Stomach (tissue), 8 donors: ENCODE measurements at regions not wholly inside any gene's neighbourhood (a gene's known extent, or its start where the extent isn't known, plus 50 kb on each side); places are given as distances from the start of the nearest gene placed in this dataset.

Experiments used
- DNase-seq, 2 donors: peaks; one replicate each; pipeline versions ENCODE4 v3.0.0 to v3.0.0-alpha.2; 2013 to 2019
- H3K27ac ChIP-seq, 5 donors: fragments of 200-600 bp in 4 of 5; sonication (generic) in 4 of 5; one replicate each; pipeline ENCODE4 v1.5.1; 2013 to 2019; ENCODE audit warnings: mild to moderate bottlenecking in 1 of 5, moderate library complexity in 1 of 5
- H3K27me3 ChIP-seq, 3 donors: fragments of 200-600 bp; sonication (generic); one replicate each; pipeline ENCODE4 v1.5.1; 2017 to 2019; ENCODE audit warnings: mixed run types in 1 of 3
- H3K36me3 ChIP-seq, 4 donors: fragments of 200-600 bp; sonication (generic); 1 replicate in 3 of 4; 2 replicates in 1 of 4; pipeline ENCODE4 v1.5.1; 2016 to 2019
- H3K4me1 ChIP-seq, 4 donors: fragments of 200-600 bp; sonication (generic); one replicate each; pipeline ENCODE4 v1.5.1; 2016 to 2019
- H3K4me3 ChIP-seq, 4 donors: fragments of 200-600 bp; sonication (generic) in 3 of 4; one replicate each; pipeline ENCODE4 v1.5.1; 2016 to 2019; ENCODE audit warnings: mild to moderate bottlenecking in 1 of 4
- H3K9me3 ChIP-seq, 4 donors: fragments of 200-600 bp; sonication (generic); one replicate each; pipeline ENCODE4 v1.5.1; 2016 to 2019
- CTCF ChIP-seq, 7 experiments: fragments of 450-650 bp in 4 of 7; fragments of 200-600 bp in 3 of 7; sonication (generic) in 3 of 7; IDR thresholded peaks; one replicate each; pipeline ENCODE4 v1.5.1; 2016 to 2019; ENCODE audit warnings: antibody characterized with exemption in 7 of 7, control low read depth in 2 of 7, mild to moderate bottlenecking in 1 of 7
- EP300 ChIP-seq: sonication (generic); formaldehyde crosslinking; IDR thresholded peaks from one replicate; pipeline ENCODE4 v1.6.1; 2017; ENCODE audit warnings: antibody characterized with exemption
- POLR2A ChIP-seq, 4 donors: fragments of 450-650 bp; IDR thresholded peaks; one replicate each; pipeline ENCODE4 v1.6.1; 2016; ENCODE audit warnings: antibody characterized with exemption in 4 of 4, control low read depth in 2 of 4, mild to moderate bottlenecking in 1 of 4, moderate library complexity in 1 of 4
- POLR2AphosphoS5 ChIP-seq, 3 donors: sonication (generic); formaldehyde crosslinking; IDR thresholded peaks; one replicate each; pipeline ENCODE4 v1.6.1; 2016; ENCODE audit warnings: antibody characterized with exemption in 3 of 3
- WGBS, 5 donors: extraction: QIAGEN DNeasy Blood & Tissue Kit in 3 of 5; methylation state at CpG; one replicate each; pipeline versions ENCODE4 v1.1.5 to v1.1.7; 2013 to 2018; 5-methylcytosine and 5-hydroxymethylcytosine counted together
- intact Hi-C: fragments of 100-400 bp; cut with DNase I; formaldehyde crosslinking; loops from one replicate; pipeline ENCODE4 v1.15.1; 2023; ENCODE audit warnings: low total_unique reads
- donor health status: healthy with polysubstance abuse.
- donor health status: Bipolar disorder and iron deficiency.
- donor health status: healthy.

- TF ChIP-seq EP300 (no peak), POLR2A (IDR thresholded peaks at IDR 0.05) (no peak), POLR2AphosphoS5 (IDR thresholded peaks at IDR 0.05) (no peak), CTCF (IDR thresholded peaks at IDR 0.05) (no peak)
Observed at GRCh38 chr16:6200861-6201260, 1103.3 kb upstream of the EEF2KMT start.

GRCh38 chr16:6200271-6200670, 1102.7 kb upstream of the EEF2KMT start:
- TF ChIP-seq EP300 = no peak
- no peak for TF ChIP-seq POLR2A (IDR thresholded peaks at IDR 0.05)
- TF ChIP-seq CTCF (IDR thresholded peaks at IDR 0.05) = no peak
- TF ChIP-seq POLR2AphosphoS5 (IDR thresholded peaks at IDR 0.05) = no peak
- intact Hi-C loops = no loop called here
- Histone ChIP-seq H3K27me3 (no peaks in the 10 kb centered on the region), H3K4me3 (no peak overlapping the region), H3K9me3 (peaks cover 0 to 10% (median 5%) of the 10 kb centered on the region in 4 donors), H3K4me1 (no peaks in the 10 kb centered on the region), H3K27ac (no peak overlapping the region), H3K36me3 (no peaks in the 10 kb centered on the region)
- no peak for DNase-seq
- WGBS, 5 donors = 87 to 89% (median 88%) methylated on average over 6 of the region's 6 CpGs

More at GRCh38 chr16:6200861-6201260, 1103.3 kb upstream of the EEF2KMT start:
- Histone ChIP-seq H3K27ac (no peak overlapping the region), H3K4me1 (no peaks in the 10 kb centered on the region), H3K36me3 (no peaks in the 10 kb centered on the region), H3K27me3 (no peaks in the 10 kb centered on the region), H3K4me3 (no peak overlapping the region), H3K9me3 (peaks cover 0 to 6% (median 3%) of the 10 kb centered on the region in 4 donors)
- 80 to 91% (median 85%) methylated on average over 6 of the region's 6 CpGs for WGBS, 5 donors
- intact Hi-C loops = no loop called here
- no peak for DNase-seq

- intact Hi-C loops = no loop called here
- Histone ChIP-seq H3K36me3 (no peaks in the 10 kb centered on the region), H3K4me1 (no peaks in the 10 kb centered on the region), H3K9me3 (peaks cover 0 to 11% (median 6%) of the 10 kb centered on the region in 4 donors), H3K27ac (no peak overlapping the region), H3K4me3 (no peak overlapping the region), H3K27me3 (no peaks in the 10 kb centered on the region)
- no peak for DNase-seq
- TF ChIP-seq POLR2AphosphoS5 (IDR thresholded peaks at IDR 0.05) (no peak), POLR2A (IDR thresholded peaks at IDR 0.05) (no peak), CTCF (IDR thresholded peaks at IDR 0.05) (no peak), EP300 (no peak)
- 14 to 20% (median 16%) methylated on average over 2 of the region's 2 CpGs for WGBS, 5 donors
Observed at GRCh38 chr16:6195966-6196365, 1098.4 kb upstream of the EEF2KMT start.

GRCh38 chr16:6193718-6194117, 1096.1 kb upstream of the EEF2KMT start:
- intact Hi-C loops = no loop called here
- 17 to 25% (median 21%) methylated on average over 3 of the region's 3 CpGs for WGBS, 5 donors

GRCh38 chr16:6192984-6193383, 1095.4 kb upstream of the EEF2KMT start:
- no peaks in the 10 kb centered on the region for H3K4me1 ChIP-seq
- H3K27me3 ChIP-seq = no peaks in the 10 kb centered on the region
- peaks cover 0 to 11% (median 6%) of the 10 kb centered on the region in 4 donors for H3K9me3 ChIP-seq
- no peaks in the 10 kb centered on the region for H3K36me3 ChIP-seq
- TF ChIP-seq CTCF (IDR thresholded peaks at IDR 0.05) (no peak), POLR2AphosphoS5 (IDR thresholded peaks at IDR 0.05) (no peak), POLR2A (IDR thresholded peaks at IDR 0.05) (no peak), EP300 (no peak)
- no peak overlapping the region for H3K27ac ChIP-seq
- WGBS, 5 donors = 69 to 74% (median 71%) methylated on average over 5 of the region's 5 CpGs
- DNase-seq = no peak
- intact Hi-C loops = no loop called here
- no peak overlapping the region for H3K4me3 ChIP-seq

More at GRCh38 chr16:6193718-6194117, 1096.1 kb upstream of the EEF2KMT start:
- Histone ChIP-seq H3K27me3 (no peaks in the 10 kb centered on the region), H3K9me3 (peaks cover 0 to 11% (median 6%) of the 10 kb centered on the region in 4 donors), H3K36me3 (no peaks in the 10 kb centered on the region), H3K4me1 (no peaks in the 10 kb centered on the region), H3K27ac (no peak overlapping the region), H3K4me3 (no peak overlapping the region)
- TF ChIP-seq EP300 (no peak), POLR2AphosphoS5 (IDR thresholded peaks at IDR 0.05) (no peak), POLR2A (IDR thresholded peaks at IDR 0.05) (no peak)
- peak in 1 of 2 donors; percentile 48 for DNase-seq
